IPS-NIHi7 (cell line): ENCODE measurements at regions not wholly inside any gene's neighbourhood (a gene's known extent, or its start where the extent isn't known, plus 50 kb on each side); places are given as distances from the start of the nearest gene placed in this dataset.
"Not testable (repeated sequence)": the region's sequence is repeated elsewhere in the genome, so short reads cannot be mapped to it uniquely, and the experiment has no call there.

Experiments used
- DNase-seq: peaks from one replicate; pipeline ENCODE4 v3.0.0; 2012; ENCODE audit warnings: mixed read lengths; ENCODE audit errors: extremely low spot score

DNA sequence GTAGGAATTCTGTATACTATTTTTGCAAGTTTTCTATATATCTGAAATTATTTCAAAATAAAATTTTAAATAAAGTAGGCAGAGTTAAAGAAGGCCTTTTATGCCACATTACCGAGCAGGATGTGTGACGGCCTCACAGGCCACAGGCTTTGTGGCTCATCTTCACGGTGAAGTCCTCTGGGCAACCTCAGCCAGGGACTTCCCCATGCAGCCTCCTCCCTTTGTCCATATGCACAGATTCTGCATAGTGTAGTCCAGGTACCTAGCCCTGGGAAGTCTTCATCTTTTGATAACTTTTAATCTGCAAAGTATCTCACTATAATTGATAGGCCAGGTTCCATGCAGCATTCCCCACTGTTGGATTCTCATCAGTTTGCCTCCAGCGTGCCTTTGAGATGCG is 62.8 kb downstream of the ARHGAP11B start:
- DNase-seq: not testable (repeated sequence)

DNA sequence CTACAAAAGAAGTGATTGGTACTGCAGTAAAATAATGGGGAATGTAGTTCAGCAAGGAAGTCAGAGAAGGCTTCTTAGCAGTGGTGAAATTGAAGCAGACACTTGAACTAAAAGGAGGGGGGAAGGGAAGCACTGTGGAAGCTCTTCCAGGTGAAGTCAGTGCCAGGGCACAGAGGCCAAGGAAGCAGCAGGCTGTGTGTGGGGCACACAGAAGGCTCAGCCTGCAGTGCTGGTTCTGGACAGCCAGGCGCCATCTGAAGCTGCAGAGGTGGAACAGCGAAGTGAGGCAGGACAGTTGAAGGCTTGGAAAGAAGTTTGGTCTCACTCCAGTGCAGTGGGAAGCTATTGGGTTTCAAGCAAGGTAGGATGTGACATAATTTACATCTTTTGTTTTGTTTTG is 64.2 kb downstream of the ARHGAP11B start:
- not testable (repeated sequence) for DNase-seq

DNA sequence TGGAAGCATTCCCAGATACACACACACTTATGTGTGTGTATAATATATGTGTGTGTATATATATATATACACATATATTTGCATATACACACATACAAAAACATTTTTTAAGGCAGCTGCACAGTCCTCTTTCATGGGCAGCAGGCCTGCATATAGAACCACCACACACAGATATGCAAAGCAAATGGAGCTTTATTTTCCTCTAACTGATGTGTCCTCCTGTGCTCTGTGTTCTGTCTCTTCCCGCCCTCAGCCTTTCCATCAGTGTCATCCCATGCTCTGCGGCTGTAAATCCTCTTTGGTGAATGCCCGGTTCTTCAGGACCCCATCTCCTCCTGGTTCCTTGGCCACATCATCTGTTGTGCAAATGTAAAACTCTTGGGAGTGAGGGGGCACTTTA is 69.9 kb downstream of the ARHGAP11B start:
- not testable (repeated sequence) for DNase-seq

DNA sequence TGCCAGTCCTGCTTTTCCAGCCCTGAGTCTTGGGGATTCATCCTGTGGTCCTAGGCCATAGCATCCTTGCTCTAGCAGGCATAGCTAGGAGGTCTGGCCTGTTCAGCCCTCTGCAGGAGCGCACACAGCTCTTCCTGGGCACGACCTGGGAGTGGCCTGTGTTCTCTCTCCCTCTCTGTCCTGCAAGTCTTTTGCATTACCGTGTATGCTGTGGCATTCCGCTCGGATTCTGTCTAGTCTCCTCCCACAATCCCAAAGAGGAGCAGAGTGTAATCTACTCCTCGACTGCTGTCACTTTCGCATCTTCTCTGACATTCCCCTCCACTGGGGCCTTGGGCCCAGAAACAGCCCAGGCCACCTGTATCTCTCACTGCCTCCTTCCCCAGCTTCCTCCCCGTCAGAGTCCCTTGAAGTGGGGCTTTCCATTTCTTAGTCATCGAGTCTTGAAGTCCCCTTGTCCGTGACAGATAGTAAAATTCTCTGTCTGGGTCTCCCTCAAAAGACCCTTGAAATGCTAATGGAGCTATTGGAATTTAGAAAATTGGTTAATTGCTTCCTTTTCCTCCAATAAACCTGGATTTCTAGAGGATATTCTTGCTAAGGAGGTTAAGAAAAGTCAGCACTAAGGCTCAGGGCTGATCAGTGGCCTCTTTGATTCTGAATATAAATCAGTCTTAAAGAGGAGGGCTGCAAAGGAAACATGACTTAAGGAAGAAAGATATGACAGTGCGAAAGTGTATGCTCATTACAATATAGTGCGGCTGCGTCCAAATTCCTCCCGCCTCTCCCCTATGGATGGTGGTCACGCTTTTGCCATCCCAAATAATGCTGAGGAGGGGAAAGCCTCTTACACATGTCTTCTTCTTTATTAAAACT is 70.7 kb downstream of the ARHGAP11B start:
- not testable (repeated sequence) for DNase-seq

DNA sequence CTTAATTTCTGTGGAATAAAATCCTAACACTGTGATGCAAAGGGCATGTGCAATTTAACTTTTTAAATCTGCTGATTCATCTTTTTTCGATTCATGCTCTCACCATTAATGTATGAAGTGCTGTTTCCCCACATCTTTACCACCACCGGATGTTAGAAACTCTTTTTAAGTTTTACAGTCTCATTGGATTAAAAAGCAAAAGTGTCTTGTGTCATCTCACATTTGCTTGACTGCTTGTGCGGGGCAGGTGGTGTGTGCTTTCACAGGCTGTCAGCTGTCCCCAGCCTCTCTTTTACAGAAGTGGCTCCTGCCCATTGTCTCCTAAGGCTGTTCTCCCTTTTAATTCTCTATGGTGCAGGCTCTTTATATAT is 71.4 kb downstream of the ARHGAP11B start:
- DNase-seq: not testable (repeated sequence)

DNA sequence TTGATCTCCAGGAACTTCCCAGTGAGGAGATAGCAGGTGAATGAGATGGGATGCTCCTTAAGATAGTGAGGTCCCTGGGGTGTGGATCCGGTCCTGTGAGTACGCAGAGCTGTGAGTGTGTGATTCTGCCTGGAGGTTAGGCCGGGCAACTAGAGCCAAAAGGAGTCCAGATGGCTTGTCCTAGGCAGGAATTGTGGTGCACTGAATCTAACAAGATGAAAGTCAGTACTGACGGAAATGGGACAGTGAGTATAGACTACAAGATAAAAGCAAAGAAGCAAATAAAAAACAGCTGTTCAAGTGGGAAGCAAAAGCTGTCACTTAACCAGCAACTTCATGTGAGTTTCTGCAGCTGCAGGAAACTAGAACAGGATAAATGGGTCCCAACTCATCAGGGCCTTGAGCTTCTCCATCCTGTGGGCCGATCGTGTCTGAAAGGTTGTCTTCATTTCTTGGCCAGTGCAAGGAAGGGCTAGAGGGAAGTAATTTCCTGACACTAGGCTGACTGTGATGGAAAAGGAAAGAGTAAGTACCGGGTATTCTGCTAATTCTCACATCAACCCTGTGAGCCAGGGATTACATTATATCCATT is 74.2 kb downstream of the ARHGAP11B start:
- not testable (repeated sequence) for DNase-seq

DNA sequence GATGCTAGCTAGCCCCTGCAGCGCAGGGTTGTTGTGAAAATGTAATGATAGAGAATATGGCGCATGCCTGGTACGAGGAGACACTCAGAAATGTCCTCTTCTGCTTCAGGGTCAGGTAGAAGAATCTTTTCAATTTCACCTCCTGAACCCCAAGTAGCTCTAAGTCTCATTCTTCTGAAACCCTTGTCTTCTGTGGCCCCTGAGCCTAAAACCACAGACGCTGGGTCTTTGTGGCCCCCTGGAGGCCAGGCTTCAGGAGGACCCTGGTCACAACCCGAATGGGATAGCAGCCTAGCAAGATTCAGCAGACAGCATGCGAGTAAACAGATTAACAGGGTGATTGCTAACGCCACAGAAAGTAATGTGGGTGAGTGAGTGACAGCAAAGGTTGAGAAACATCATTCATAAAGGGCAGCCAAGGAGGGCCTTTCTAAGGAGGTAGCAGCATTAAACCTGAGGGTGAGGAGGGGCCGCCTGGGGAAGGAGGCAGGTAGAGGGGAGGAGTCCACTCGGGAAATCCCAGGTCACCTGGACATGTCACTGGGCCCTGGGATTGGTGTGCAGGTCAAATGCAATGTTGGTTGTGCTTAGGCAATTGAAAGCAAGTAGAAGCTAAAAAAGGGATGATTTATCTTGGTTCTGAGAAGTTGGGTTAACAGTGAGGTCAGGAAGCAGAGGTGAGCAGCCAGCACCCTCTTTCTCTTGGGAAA is 82.2 kb downstream of the ARHGAP11B start:
- DNase-seq: not testable (repeated sequence)

DNA sequence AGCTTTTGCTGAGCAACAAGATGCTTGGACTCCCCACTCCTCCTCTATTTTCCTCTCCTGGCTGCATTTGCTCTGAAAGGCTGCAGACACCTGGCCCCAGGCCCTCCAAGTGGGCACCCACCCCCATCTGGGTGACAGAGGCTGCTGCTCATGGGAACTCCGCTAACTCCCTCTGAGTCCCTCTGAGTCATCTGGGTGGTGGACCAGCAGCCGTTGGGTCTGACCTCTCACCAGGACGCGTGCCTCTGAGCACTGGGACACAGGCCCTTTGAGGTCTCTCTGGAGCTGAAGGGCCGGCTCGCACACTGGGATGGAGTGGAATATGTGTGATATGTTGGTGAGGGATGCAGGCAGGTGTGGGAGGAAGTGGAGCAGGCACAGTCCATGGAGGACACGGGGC is 82.9 kb downstream of the ARHGAP11B start:
- not testable (repeated sequence) for DNase-seq

DNA sequence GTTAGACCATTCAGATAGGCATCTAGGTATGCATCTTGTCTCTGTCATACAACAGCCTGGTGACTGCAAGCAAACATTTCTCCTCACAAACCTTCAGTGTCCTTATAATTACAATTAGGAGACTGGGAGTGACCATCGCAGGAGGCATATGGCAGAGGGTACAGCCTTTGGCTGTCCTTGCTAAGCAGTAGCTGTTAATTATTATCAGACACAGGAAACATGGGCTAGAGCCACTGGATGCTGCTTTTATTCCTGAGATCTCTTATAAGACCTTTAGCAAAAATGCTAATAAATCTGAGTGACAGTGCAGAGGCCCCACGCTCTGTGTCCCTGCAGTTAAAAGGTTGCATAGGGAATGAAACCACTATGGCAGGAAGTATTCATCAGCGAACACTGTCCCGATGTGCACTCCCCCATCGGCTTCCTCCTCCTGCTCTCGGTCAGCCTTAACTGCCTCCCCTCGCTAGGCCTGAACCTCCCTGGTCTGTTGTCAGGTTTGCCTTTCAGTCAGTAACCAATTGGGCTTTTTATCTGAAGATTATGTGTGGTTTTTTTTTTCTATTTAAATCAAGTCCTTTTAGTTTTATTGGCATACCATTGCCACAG is 92.2 kb downstream of the ARHGAP11B start:
- DNase-seq: not testable (repeated sequence)

DNA sequence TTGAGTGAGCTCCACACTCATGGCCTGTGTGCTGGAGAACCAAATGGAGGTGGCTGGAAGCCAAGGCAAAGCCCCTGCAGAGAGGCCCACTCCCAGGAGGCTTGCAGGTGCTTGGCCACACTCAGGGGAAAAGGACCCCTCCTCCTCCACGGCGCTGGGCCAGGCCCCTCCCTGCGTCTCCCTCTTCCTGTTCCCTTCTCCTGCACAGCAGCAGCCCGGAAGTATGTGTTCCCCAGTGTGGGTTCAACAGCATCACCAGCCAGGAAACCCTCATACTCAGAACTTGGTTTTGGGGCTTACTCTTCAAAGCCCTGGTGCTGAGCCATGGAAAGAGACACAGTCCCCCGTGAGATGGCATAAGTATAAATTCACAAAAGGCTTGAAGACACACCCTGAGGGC is 93.4 kb downstream of the ARHGAP11B start:
- DNase-seq: not testable (repeated sequence)

DNA sequence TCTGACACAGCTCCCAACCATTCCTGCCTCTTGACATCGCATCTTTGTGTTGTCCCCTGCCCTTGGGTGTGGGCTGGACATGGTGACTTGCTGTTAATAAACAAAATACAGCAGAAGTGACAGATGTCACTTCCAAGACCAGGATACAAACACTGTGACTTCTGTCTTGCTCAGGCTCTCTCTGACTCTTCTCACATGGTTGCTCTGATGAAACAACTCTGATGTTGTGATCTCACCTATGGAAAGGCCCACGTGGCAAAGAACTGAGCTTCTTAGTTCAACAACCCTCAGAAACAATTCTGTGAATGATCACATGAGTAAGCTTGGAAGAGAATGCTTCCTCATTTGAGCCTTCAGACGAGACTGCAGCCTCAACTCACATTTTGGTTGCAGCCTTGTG is 94.9 kb downstream of the ARHGAP11B start:
- not testable (repeated sequence) for DNase-seq

DNA sequence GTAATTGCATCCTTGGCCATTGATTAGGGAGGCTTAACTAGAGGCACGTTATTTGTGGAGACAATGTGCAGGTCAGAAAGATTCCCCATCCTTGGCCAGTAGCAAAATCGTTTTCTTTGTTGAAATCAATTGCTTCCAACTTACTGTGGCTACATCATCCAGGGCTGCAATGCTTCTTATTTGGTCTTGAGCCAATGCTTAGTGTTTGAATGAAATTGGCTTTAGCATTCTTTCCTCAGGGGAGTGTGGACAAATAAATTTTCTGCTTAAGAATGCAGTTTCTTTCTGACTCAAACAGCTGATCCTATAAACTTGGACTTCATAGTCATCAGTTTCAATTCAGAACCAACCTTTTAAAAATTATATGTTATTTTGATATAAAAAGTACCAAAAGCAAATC is 95.6 kb downstream of the ARHGAP11B start:
- not testable (repeated sequence) for DNase-seq

DNA sequence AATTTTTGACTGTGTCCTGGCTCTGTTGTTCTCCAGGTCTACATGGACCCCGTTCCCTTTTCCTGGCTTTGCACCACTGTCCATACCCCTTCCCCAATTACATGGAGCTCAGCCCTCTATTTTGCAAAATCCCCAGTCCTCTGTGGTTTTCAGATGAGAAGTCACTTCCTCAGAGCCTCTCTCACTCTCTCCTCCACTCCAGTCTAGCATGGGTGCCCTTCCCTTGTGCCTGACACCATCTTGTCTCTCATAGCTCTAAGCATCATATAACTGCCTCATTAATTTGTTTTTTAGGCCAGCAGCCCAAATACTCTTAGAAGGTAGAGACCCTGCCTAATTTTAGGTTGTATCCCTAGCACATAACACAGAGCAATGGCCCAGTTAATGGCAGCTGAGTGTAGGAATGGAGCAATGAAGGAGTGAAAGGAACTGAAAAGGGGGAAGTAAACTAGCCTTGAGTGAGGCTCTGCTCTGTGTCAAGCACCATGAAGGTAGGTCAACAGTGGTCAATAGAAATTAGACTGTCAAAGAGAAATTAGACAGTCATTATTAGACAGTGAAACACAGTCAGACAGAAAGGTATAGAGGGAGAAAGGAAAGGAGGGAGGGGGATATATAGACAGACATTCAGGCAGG is 97.7 kb downstream of the ARHGAP11B start:
- not testable (repeated sequence) for DNase-seq

DNA sequence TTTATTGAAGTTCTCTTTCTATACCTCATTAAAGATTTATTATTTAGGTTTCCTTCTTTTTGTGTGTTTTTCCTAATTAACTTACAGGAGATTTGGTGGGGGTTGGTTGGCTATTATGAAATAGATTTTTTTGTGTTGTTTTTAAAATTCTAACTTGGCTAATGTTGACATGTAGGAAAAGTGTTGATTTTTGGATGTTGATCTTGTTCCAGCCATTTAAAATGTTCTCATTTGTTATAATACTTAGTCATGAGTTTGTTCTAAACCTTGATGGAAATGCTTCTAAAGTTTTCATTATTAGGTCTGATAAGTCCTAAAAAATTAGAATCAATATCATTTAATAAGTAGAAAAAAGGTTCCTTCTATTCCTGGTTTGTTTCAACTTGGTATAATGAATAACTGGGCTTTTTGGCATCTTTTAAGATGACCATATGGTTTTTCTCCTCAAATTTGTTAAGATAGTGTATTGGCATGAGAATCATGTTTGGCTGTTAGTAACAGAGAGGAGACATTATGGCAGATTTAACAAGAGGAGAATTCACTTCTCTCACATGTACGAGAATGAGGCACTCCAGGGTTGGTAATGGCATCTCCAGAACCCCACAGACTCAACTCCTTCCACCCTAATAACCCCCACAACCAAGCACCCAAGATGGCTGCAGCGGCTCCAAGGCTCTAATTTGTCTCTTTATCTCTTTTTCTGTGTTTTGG is 104.1 kb downstream of the ARHGAP11B start:
- not testable (repeated sequence) for DNase-seq

DNA sequence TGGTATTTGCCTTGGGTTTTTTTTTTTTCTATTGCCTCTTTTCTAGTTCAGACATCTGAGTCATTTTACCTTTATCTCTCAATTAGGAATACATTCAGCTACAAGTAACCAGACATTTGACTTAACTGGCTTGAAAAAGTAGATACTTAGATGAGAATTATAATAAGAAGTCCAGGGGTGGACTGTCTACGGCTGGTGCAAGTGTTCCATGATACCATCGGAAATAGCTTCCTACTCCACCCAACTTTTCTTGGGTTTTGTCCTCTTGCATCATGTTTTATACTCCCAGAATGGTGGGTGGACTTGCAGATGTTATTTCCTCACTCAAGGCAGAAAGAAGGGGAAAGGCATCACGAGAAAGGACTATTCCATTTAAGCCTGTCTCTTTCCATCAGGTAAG is 104.7 kb downstream of the ARHGAP11B start:
- not testable (repeated sequence) for DNase-seq

DNA sequence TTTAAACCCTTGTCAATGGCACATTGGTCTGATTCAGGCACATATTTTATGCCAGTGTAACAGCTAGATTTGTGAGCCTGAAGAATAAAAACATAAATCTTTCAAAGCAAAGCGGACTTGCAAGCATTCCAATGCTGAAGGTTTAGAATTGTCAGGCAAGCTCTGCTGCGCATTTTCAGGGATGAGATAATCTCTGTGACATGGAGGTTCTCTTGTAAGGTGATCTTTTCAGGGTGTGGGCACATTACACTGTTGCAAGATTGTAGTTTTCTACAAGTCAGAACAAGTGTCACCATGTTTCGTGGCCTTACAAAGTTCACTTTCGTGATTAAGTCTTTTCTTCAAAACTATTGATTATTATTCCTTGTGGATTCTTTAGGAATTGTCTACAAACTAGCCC is 106.2 kb downstream of the ARHGAP11B start:
- not testable (repeated sequence) for DNase-seq

DNA sequence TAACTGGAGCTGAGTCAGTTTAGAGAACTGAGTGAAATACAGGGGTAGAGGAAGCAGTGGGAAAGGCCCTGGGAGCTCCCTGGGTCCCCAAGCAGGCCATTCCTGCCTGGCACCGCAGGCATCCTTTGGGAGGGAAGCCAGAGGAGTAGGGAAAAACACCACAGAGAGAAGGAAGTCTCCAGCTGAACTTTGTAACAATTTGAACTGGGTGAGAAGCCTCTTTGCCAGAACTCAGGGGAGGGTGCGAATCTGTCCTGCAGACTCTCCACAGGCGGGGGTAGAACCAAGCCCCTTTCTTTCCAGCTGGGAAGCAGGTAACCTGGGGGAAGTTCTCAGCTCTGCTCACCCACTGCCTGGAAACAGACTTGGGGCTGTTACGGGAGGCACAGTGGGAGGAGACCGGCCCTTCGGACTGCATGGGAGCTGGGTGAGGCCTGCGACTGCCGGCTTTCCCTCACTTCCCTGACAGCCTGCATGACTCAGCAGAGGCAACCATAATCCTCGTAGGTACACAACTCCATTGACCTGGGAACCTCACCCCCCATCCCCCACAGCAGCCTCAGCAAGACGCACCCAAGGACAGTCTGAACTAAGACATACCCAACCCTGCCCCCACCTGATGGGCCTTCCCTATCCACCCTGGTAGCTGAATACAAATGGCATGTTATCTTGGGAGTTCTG is 110.1 kb downstream of the ARHGAP11B start:
- DNase-seq: not testable (repeated sequence)

DNA sequence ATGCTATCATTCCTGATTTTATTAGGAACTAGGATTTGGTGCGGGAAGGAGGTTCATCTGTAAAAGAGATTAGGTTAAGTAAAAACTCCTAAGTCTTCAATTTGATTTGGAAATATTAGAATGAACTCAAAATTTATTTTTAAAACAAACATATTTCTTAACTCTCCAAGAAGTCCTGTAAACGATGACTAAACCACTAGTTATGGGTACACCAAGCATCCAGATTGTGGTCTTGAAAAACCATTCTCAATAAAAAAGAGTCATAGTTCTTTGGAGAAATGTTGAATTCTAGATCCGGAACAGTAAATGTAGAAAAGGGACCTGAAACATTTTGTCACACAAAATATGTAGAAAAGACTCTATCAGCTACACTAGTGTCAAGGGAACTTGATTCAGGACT is 116.9 kb downstream of the ARHGAP11B start:
- DNase-seq: not testable (repeated sequence)

DNA sequence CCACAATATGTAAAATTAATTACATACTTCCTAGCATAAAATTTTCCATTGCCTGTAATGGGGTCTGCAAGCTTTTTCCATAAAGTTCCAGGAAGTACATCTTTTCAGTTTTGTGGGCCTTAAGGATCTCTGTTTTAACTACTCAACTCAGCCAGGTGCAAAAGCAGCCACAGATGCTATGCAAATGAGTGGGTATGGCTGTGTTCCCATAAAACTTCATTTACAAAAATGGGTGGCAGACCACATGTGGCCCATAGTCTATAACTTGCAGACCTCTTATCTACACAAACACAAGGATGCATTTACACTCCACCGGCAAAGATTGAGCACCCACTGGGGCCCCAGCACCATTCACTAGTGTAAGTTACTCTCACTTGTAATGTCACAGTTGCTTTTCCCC is 123.1 kb downstream of the ARHGAP11B start:
- not testable (repeated sequence) for DNase-seq

DNA sequence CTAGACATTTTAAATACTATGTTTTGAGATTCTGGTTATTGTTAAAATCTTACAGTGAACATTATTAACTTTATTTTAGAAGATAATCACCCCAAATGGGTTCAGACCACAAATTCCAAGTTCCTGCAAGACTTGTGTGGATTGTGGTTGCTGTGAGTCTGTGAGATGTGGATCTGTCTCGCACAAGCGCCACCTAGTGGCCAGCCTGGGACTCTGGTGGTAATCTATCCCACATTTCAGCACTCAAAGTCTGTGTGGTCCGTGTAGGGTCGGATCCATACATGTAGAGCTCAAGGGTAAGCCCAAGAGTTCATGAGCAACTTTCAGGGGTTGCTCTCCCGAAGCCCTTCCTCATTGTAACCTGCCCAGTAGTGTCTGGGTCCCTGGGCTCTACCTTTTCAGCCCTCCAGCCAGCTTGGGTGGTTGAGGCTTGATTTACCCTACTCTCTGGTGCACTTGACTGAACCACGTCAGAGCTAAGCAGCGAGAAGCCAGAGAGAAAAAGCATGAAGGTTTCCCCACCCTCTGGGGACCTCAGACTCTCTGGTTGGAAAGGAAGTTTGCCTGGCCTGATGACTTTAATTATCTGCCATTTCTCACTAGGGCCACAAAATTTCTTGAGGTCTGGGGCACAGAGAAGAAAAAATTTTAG is 129.2 kb downstream of the ARHGAP11B start:
- not testable (repeated sequence) for DNase-seq
